ENCODE measurements at regions not wholly inside any gene's neighbourhood (a gene's known extent, or its start where the extent isn't known, plus 50 kb on each side); places are given as distances from the start of the nearest gene placed in this dataset.

DNA sequence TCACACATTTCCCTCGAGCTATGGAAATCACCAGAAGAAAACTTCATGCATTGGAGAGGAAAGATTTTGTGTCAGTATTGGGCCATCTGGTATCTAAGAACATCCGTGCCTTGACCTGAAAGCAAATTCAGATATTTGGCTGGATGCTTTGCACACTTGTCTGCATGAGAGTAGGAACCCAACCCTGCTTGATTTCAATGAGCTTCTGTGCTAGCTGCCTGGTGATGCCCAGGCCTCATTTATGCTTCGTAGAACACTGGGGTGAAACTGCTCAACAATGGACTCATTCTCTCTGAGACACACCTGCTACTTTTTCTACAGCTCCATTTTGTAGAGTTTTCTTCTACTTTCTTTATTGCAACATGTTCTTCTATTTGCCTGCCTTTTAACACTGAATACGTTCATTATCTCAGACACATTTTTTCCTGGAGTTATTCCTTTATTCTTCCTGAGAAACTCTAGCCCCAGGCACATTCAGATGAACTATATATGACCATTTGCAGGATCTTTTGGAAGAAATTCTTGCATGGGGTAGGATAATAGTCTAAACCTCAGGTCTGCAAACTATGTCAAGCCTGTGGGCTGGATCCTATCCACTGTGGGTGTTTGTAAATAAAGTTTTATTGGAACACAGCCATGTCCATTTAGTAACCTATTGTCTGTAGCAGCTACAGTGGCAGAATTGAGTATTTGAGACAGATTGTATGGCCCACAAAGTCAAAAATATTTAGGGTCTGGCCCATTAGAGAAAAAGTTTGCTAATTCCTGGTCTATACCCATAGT, 83.8 kb upstream of the CLCN4 start:
- H3K4me3 ChIP-seq (replicated peaks in 1 of 3; ENCODE audit: insufficient read depth in 1 of 3, low read depth in 2 of 3, low read length in 3 of 3): no peak overlapping the region
- DNase-seq (ENCODE audit: low spot score) (no peak), FAIRE-seq (no peak), ATAC-seq (no peak)
- H3K4me2 ChIP-seq (ENCODE audit: low read depth, low read length): no peak overlapping the region
- in situ Hi-C loops (cut with HindIII; ENCODE audit: extremely low pct_ligation_motif_present, low pct_unique_long_range_greater_than_20kb): no loop called here
- H3K36me3 ChIP-seq (replicated peaks in 1 of 2; ENCODE audit: control insufficient read depth in 1 of 2, insufficient read depth in 2 of 2, low read length in 2 of 2): no peaks in the 10 kb centered on the region
- H3K27ac ChIP-seq (ENCODE audit: extremely low read length, insufficient read depth, low read length): no peak overlapping the region
- ChIA-PET POLR2A (no interaction called here), CTCF (ENCODE audit: low intra/inter-chr PET ratio, low total read pairs) (interaction anchor here (1.3 kb wide), 1 partner anchor 77 kb away, joined by 3 read pairs; no protein-coding TSS in a partner anchor)
- TF ChIP-seq ZFP90 (CRISPR knock-in tag; IDR thresholded peaks at IDR 0.05; ENCODE audit: borderline replicate concordance) (no peak), ZNF670 (CRISPR knock-in tag; IDR thresholded peaks at IDR 0.05; ENCODE audit: borderline replicate concordance) (no peak), ZKSCAN8 (CRISPR knock-in tag; IDR thresholded peaks at IDR 0.05; ENCODE audit: borderline replicate concordance) (no peak)
- peaks cover 19% of the 10 kb centered on the region for H3K4me1 ChIP-seq (ENCODE audit: insufficient read depth, low read length)
- intact Hi-C loops (cut with micrococcal nuclease; ENCODE audit: unreplicated experiment): no loop called here
- BruUV-seq (replicated peaks): no TSS peak
- H3K9me3 ChIP-seq (ENCODE audit: low read length): no peaks in the 10 kb centered on the region
- 93% methylated on average over 4 of the region's 4 CpGs for WGBS (ENCODE audit: low lambda C conversion rate)
- H3K79me2 ChIP-seq (ENCODE audit: insufficient read depth, low read length): no peaks in the 10 kb centered on the region
- H3K9ac ChIP-seq (ENCODE audit: insufficient read depth, low read depth, low read length): no peak overlapping the region
- no peaks in the 10 kb centered on the region for H4K20me1 ChIP-seq (ENCODE audit: insufficient read depth, low read length)
- H2AFZ ChIP-seq (ENCODE audit: low read length): no peak overlapping the region
- no peaks in the 10 kb centered on the region for H3K27me3 ChIP-seq (ENCODE audit: control insufficient read depth in 1 of 2, insufficient read depth in 2 of 2, low read length in 2 of 2)

- no peak for DNase-seq (ENCODE audit: low spot score)
- no peak overlapping the region for H3K4me2 ChIP-seq (ENCODE audit: low read depth, low read length)
- intact Hi-C loops (cut with micrococcal nuclease; ENCODE audit: unreplicated experiment) (no loop called here), in situ Hi-C loops (cut with HindIII; ENCODE audit: extremely low pct_ligation_motif_present, low pct_unique_long_range_greater_than_20kb) (no loop called here)
- H3K27ac ChIP-seq (ENCODE audit: extremely low read length, insufficient read depth, low read length): no peak overlapping the region
- no peaks in the 10 kb centered on the region for H4K20me1 ChIP-seq (ENCODE audit: insufficient read depth, low read length)
- no peak overlapping the region for H3K4me3 ChIP-seq (replicated peaks in 1 of 3; ENCODE audit: insufficient read depth in 1 of 3, low read depth in 2 of 3, low read length in 3 of 3)
- H3K9me3 ChIP-seq (ENCODE audit: low read length): no peaks in the 10 kb centered on the region
- FAIRE-seq: no peak
- POLR2A ChIA-PET: no interaction called here
- H3K9ac ChIP-seq (ENCODE audit: insufficient read depth, low read depth, low read length): no peak overlapping the region
- H3K27me3 ChIP-seq (ENCODE audit: control insufficient read depth in 1 of 2, insufficient read depth in 2 of 2, low read length in 2 of 2): no peaks in the 10 kb centered on the region
- no peaks in the 10 kb centered on the region for H3K36me3 ChIP-seq (replicated peaks in 1 of 2; ENCODE audit: control insufficient read depth in 1 of 2, insufficient read depth in 2 of 2, low read length in 2 of 2)
- CTCF ChIA-PET (ENCODE audit: low intra/inter-chr PET ratio, low total read pairs): interaction anchor here (1.2 to 1.3 kb wide), 2 partner anchors 46 to 78 kb away, joined by 3 read pairs; no protein-coding TSS in a partner anchor
- H3K79me2 ChIP-seq (ENCODE audit: insufficient read depth, low read length): no peaks in the 10 kb centered on the region
- H2AFZ ChIP-seq (ENCODE audit: low read length): no peak overlapping the region
- peaks cover 24% of the 10 kb centered on the region for H3K4me1 ChIP-seq (ENCODE audit: insufficient read depth, low read length)
- WGBS (ENCODE audit: low lambda C conversion rate): no CpG with 5 or more reads among the region's 1 CpG
- no TSS peak for BruUV-seq (replicated peaks)
- ATAC-seq: no peak
- TF ChIP-seq REXO4 (CRISPR knock-in tag; IDR thresholded peaks at IDR 0.05; ENCODE audit: borderline replicate concordance): no peak
- TF ChIP-seq, protein P1, sequence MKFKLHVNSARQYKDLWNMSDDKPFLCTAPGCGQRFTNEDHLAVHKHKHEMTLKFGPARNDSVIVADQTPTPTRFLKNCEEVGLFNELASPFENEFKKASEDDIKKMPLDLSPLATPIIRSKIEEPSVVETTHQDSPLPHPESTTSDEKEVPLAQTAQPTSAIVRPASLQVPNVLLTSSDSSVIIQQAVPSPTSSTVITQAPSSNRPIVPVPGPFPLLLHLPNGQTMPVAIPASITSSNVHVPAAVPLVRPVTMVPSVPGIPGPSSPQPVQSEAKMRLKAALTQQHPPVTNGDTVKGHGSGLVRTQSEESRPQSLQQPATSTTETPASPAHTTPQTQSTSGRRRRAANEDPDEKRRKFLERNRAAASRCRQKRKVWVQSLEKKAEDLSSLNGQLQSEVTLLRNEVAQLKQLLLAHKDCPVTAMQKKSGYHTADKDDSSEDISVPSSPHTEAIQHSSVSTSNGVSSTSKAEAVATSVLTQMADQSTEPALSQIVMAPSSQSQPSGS (CRISPR knock-in tag; IDR thresholded peaks at IDR 0.05): no peak
- TF ChIP-seq HMGA1 (CRISPR knock-in tag; conservative IDR thresholded peaks at IDR 0.05): no peak
- no peak for TF ChIP-seq GTF3A (CRISPR knock-in tag; conservative IDR thresholded peaks at IDR 0.05)
- TF ChIP-seq MAF1 (CRISPR knock-in tag; IDR thresholded peaks at IDR 0.05; ENCODE audit: borderline replicate concordance): no peak
- TF ChIP-seq ZBTB20 (CRISPR knock-in tag; IDR thresholded peaks at IDR 0.05; ENCODE audit: borderline replicate concordance, low read depth): no peak
- TF ChIP-seq GABPB1 (CRISPR knock-in tag; IDR thresholded peaks at IDR 0.05): no peak
- TF ChIP-seq, protein P2, sequence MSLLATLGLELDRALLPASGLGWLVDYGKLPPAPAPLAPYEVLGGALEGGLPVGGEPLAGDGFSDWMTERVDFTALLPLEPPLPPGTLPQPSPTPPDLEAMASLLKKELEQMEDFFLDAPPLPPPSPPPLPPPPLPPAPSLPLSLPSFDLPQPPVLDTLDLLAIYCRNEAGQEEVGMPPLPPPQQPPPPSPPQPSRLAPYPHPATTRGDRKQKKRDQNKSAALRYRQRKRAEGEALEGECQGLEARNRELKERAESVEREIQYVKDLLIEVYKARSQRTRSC (CRISPR knock-in tag; IDR thresholded peaks at IDR 0.05; ENCODE audit: low read depth): no peak
- no peak for TF ChIP-seq ZNF124 (CRISPR knock-in tag; IDR thresholded peaks at IDR 0.05)
- no peak for TF ChIP-seq IKZF5 (CRISPR knock-in tag; IDR thresholded peaks at IDR 0.05)
- TF ChIP-seq, protein P3, sequence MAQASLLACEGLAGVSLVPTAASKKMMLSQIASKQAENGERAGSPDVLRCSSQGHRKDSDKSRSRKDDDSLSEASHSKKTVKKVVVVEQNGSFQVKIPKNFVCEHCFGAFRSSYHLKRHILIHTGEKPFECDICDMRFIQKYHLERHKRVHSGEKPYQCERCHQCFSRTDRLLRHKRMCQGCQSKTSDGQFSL (CRISPR knock-in tag; IDR thresholded peaks at IDR 0.05): no peak
- TF ChIP-seq ZNF256 (CRISPR knock-in tag; conservative IDR thresholded peaks at IDR 0.05): no peak
Measured at GRCh38 chrX:10073671-10074070, 83.1 kb upstream of the CLCN4 start.
